IMR-90 (cell line): ENCODE measurements at regions not wholly inside any gene's neighbourhood (a gene's known extent, or its start where the extent isn't known, plus 50 kb on each side); places are given as distances from the start of the nearest gene placed in this dataset.

Source experiments
- ATAC-seq: fragments of 200-7000 bp; cut with Tn5 transposase; 2 replicates; pipeline ENCODE4 v1.9.1; 2020; ENCODE audit warnings: low read depth, mild to moderate bottlenecking, moderate library complexity
- BruUV-seq: library from RNA; stranded (reverse); fragments of 400-500 nt; replicated peaks from 2 replicates; lab custom pipeline; 2021; lab: Mats Ljungman, UMichigan
- CTCF ChIA-PET: fragments of 300-600 bp; formaldehyde crosslinking; extraction: SDS; loops from one replicate; lab custom pipeline; 2021; ENCODE audit warnings: antibody characterized with exemption; lab: Yijun Ruan, JAX
- POLR2A ChIA-PET: fragments of 300-600 bp; sonication (Branson Sonifier 250); formaldehyde crosslinking; loops from one replicate; lab custom pipeline; 2022; ENCODE audit warnings: antibody characterized with exemption; ENCODE audit not compliant: unreplicated experiment; lab: Charles Lee
- DNase-seq: peaks from one replicate; pipeline ENCODE4 v3.0.0; 2013
- H2AFZ ChIP-seq: replicated peaks from 2 replicates; pipeline ENCODE3; 2013; ENCODE audit warnings: low read length, mild to moderate bottlenecking; ENCODE audit not compliant: poor library complexity
- H2AK5ac ChIP-seq: 2 replicates; pipeline ENCODE4 v1.6.1; 2013; ENCODE audit warnings: low read depth, low read length, inconsistent platforms
- H2AK9ac ChIP-seq: replicated peaks from 2 replicates; pipeline ENCODE3; 2013; ENCODE audit warnings: mild to moderate bottlenecking, low read depth, low read length, moderate library complexity; ENCODE audit not compliant: poor library complexity
- H2BK120ac ChIP-seq: 2 replicates; pipeline ENCODE4 v1.6.1; 2013; ENCODE audit warnings: low read depth, low read length, inconsistent platforms
- H2BK15ac ChIP-seq: 3 replicates; pipeline ENCODE4 v1.6.1; 2013; ENCODE audit warnings: low read depth, low read length, inconsistent platforms
- H2BK20ac ChIP-seq: 2 replicates; pipeline ENCODE4 v1.6.1; 2013; ENCODE audit warnings: low read depth, mild to moderate bottlenecking, inconsistent platforms, low read length, moderate library complexity
- H2BK5ac ChIP-seq: 2 replicates; pipeline ENCODE4 v1.6.1; 2013; ENCODE audit warnings: mild to moderate bottlenecking, low read depth, low read length, inconsistent platforms; ENCODE audit not compliant: poor library complexity, severe bottlenecking
- H3K14ac ChIP-seq: replicated peaks from 2 replicates; pipeline ENCODE4 v1.6.1; 2013; ENCODE audit warnings: low read depth, low read length, inconsistent platforms
- H3K18ac ChIP-seq: 2 replicates; pipeline ENCODE4 v1.6.1; 2013; ENCODE audit warnings: low read depth, low read length, control low read depth
- H3K23ac ChIP-seq: 2 replicates; pipeline ENCODE4 v1.6.1; 2013; ENCODE audit warnings: low read depth, low read length, inconsistent platforms
- H3K27ac ChIP-seq: 2 replicates; pipeline ENCODE4 v1.5.1; 2013; ENCODE audit warnings: mild to moderate bottlenecking, control low read depth, low read length; ENCODE audit not compliant: insufficient read depth
- H3K27me3 ChIP-seq: 2 replicates; pipeline ENCODE4 v1.6.1; 2013; ENCODE audit warnings: low read length; ENCODE audit not compliant: control insufficient read depth, insufficient read depth
- H3K36me3 ChIP-seq: 2 replicates; pipeline ENCODE4 v1.6.1; 2013; ENCODE audit warnings: low read length, mixed read lengths; ENCODE audit not compliant: control insufficient read depth, insufficient read depth
- H3K4ac ChIP-seq: 2 replicates; pipeline ENCODE4 v1.6.1; 2013; ENCODE audit warnings: low read depth, low read length, inconsistent platforms
- H3K4me1 ChIP-seq: 2 replicates; pipeline ENCODE4 v1.6.1; 2013; ENCODE audit warnings: low read length, mixed read lengths; ENCODE audit not compliant: control insufficient read depth, insufficient read depth
- H3K4me2 ChIP-seq: 2 replicates; pipeline ENCODE4 v1.6.1; 2013; ENCODE audit warnings: low read depth, mild to moderate bottlenecking, control low read depth, low read length, moderate library complexity
- H3K4me3 ChIP-seq: 2 replicates; pipeline ENCODE4 v1.5.1; 2013; ENCODE audit warnings: low read depth, mild to moderate bottlenecking, control low read depth, low read length, moderate library complexity; ENCODE audit not compliant: insufficient read depth
- H3K56ac ChIP-seq: 2 replicates; pipeline ENCODE4 v1.6.1; 2013; ENCODE audit warnings: low read length, inconsistent platforms; ENCODE audit not compliant: insufficient read depth; ENCODE audit errors: extremely low read depth
- H3K79me1 ChIP-seq, 2 experiments: 2 replicates each; pipeline ENCODE4 v1.6.1; 2013; ENCODE audit warnings: low read length in 2 of 2, inconsistent platforms in 1 of 2, low read depth in 1 of 2
- H3K9ac ChIP-seq: 2 replicates; pipeline ENCODE4 v1.6.1; 2013; ENCODE audit warnings: low read depth, low read length, control low read depth
- H3K9me1 ChIP-seq: 2 replicates; pipeline ENCODE4 v1.6.1; 2013; ENCODE audit warnings: low read length, inconsistent platforms; ENCODE audit not compliant: insufficient read depth
- H3K9me3 ChIP-seq: 2 replicates; pipeline ENCODE4 v1.6.1; 2013; ENCODE audit warnings: low read length; ENCODE audit not compliant: control insufficient read depth, insufficient read depth
- H4K20me1 ChIP-seq: 2 replicates; pipeline ENCODE4 v1.6.1; 2013; ENCODE audit warnings: low read length, inconsistent platforms; ENCODE audit not compliant: insufficient read depth
- H4K5ac ChIP-seq: 2 replicates; pipeline ENCODE4 v1.6.1; 2013; ENCODE audit warnings: mild to moderate bottlenecking, low read depth, low read length, control low read depth
- H4K8ac ChIP-seq, 2 experiments: 2 replicates each; pipeline ENCODE4 v1.6.1; 2013; ENCODE audit warnings: low read depth in 2 of 2, low read length in 2 of 2, control low read depth in 1 of 2, inconsistent platforms in 1 of 2
- H4K91ac ChIP-seq: 2 replicates; pipeline ENCODE4 v1.6.1; 2013; ENCODE audit warnings: low read depth, low read length, inconsistent platforms; ENCODE audit not compliant: insufficient read depth
- BHLHE40 ChIP-seq: fragments of 150-350 bp; IDR thresholded peaks from 2 replicates; pipeline ENCODE4 v1.6.1; 2016; ENCODE audit warnings: mild to moderate bottlenecking, low read depth, low read length
- CHD1 ChIP-seq: IDR thresholded peaks from 2 replicates; pipeline ENCODE4 v1.6.1; 2012; ENCODE audit warnings: low read depth, low read length, improper control_type of control experiment
- ELK1 ChIP-seq: fragments of 150-350 bp; IDR thresholded peaks from 2 replicates; pipeline ENCODE4 v1.6.1; 2016; ENCODE audit warnings: low read depth, mild to moderate bottlenecking, low read length, moderate library complexity, borderline replicate concordance
- FOS ChIP-seq: fragments of 150-350 bp; IDR thresholded peaks from 2 replicates; pipeline ENCODE4 v1.6.1; 2016; ENCODE audit warnings: low read depth, low read length
- MAFK ChIP-seq: IDR thresholded peaks from 2 replicates; pipeline ENCODE4 v1.6.1; 2012; ENCODE audit warnings: low read depth, low read length, improper control_type of control experiment
- POLR2A ChIP-seq: IDR thresholded peaks from 2 replicates; pipeline ENCODE4 v1.6.1; 2012; ENCODE audit warnings: mild to moderate bottlenecking, low read depth, low read length
- USF2 ChIP-seq: fragments of 150-350 bp; IDR thresholded peaks from 2 replicates; pipeline ENCODE4 v1.6.1; 2017; ENCODE audit warnings: mild to moderate bottlenecking, antibody characterized with exemption, low read length, low read depth
- WGBS, 2 experiments: methylation state at CpG; one replicate each; pipeline versions ENCODE4 v1.1.5 to v1.1.7; 2013; ENCODE audit warnings: missing lambda C conversion rate in 2 of 2; ENCODE audit not compliant: insufficient read length in 1 of 2; ENCODE audit errors: extremely low coverage in 2 of 2; 5-methylcytosine and 5-hydroxymethylcytosine counted together
- dilution Hi-C: fragments of 300-500 bp; cut with HindIII; formaldehyde crosslinking; loops from one replicate; pipeline ENCODE4 v1.14.3; 2018; ENCODE audit warnings: low sequenced_read_pairs; ENCODE audit not compliant: unreplicated experiment
- in situ Hi-C: fragments of 300-500 bp; cut with MboI; formaldehyde crosslinking; loops from 3 replicates; pipeline ENCODE4 v1.14.3; 2019; ENCODE audit warnings: low sequenced_read_pairs, inconsistent platforms, mixed read lengths
- intact Hi-C: fragments of 100-400 bp; cut with micrococcal nuclease; formaldehyde crosslinking; loops from 2 replicates; pipeline ENCODE4 v1.10.0; 2022

GRCh38 chr7:63080831-63081230, 917.8 kb upstream of the ZNF722 start:
- Histone ChIP-seq H4K91ac (no peak overlapping the region), H3K14ac (no peak overlapping the region), H2AK9ac (no peak overlapping the region), H4K5ac (no peak overlapping the region), H4K8ac (no peak overlapping the region), H2AFZ (no peak overlapping the region), H2BK15ac (no peak overlapping the region), H3K4me2 (no peak overlapping the region), H3K18ac (no peak overlapping the region), H3K4me3 (no peak overlapping the region), H2BK20ac (no peak overlapping the region), H3K23ac (no peak overlapping the region), H3K56ac (no peak overlapping the region), H3K27ac (no peak overlapping the region), H3K4ac (no peak overlapping the region), H4K20me1 (no peaks in the 10 kb centered on the region), H3K27me3 (no peaks in the 10 kb centered on the region), H3K4me1 (no peaks in the 10 kb centered on the region), H2AK5ac (no peak overlapping the region), H2BK120ac (no peak overlapping the region), H3K9me1 (no peaks in the 10 kb centered on the region), H3K36me3 (no peaks in the 10 kb centered on the region), H3K9ac (no peak overlapping the region), H2BK5ac (no peak overlapping the region), H3K79me1 (no peaks in the 10 kb centered on the region), H3K9me3 (peaks cover 37% of the 10 kb centered on the region)
- no TSS peak for BruUV-seq
- no peak for DNase-seq
- intact Hi-C loops (no loop called here), dilution Hi-C loops (no loop called here), in situ Hi-C loops (no loop called here)
- ChIA-PET CTCF (no interaction called here), POLR2A (no interaction called here)
- ATAC-seq, result no peak
- no CpG with 5 or more reads among the region's 4 CpGs for WGBS, 2 experiments
- TF ChIP-seq CHD1, result no peak
- TF ChIP-seq ELK1, result no peak
- no peak for TF ChIP-seq POLR2A
- TF ChIP-seq USF2, result no peak
- TF ChIP-seq FOS, result no peak
- TF ChIP-seq MAFK, result no peak
- no peak for TF ChIP-seq BHLHE40
